ENCODE measurements at regions not wholly inside any gene's neighbourhood (a gene's known extent, or its start where the extent isn't known, plus 50 kb on each side); places are given as distances from the start of the nearest gene placed in this dataset.

GRCh38 chr16:6110346-6110745, 1012.8 kb upstream of the EEF2KMT start:
- H2BK5ac ChIP-seq (ENCODE audit: low read depth, low read length, poor library complexity, severe bottlenecking): no peak overlapping the region
- no peak overlapping the region for H2BK15ac ChIP-seq (ENCODE audit: low read depth, low read length)
- CTCF ChIA-PET: no interaction called here
- no peak overlapping the region for H2BK120ac ChIP-seq (ENCODE audit: low read depth, low read length)
- H3K4me2 ChIP-seq (ENCODE audit: low read depth, low read length): no peak overlapping the region
- WGBS, 2 experiments (ENCODE audit: extremely low coverage in 2 of 2, insufficient read length in 1 of 2): no CpG with 5 or more reads among the region's 3 CpGs
- H3K27me3 ChIP-seq (ENCODE audit: control insufficient read depth, insufficient read depth, low read length): no peaks in the 10 kb centered on the region
- H3K18ac ChIP-seq (ENCODE audit: low read depth, low read length): no peak overlapping the region
- H2AK9ac ChIP-seq (replicated peaks; ENCODE audit: low read depth, low read length, poor library complexity): no peak overlapping the region
- no peaks in the 10 kb centered on the region for H3K4me1 ChIP-seq (ENCODE audit: control insufficient read depth, insufficient read depth, low read length)
- BruUV-seq (replicated peaks): no TSS peak
- H3K4ac ChIP-seq (ENCODE audit: low read depth, low read length): no peak overlapping the region
- H3K9me1 ChIP-seq (ENCODE audit: insufficient read depth, low read length): no peaks in the 10 kb centered on the region
- in situ Hi-C loops (cut with MboI; ENCODE audit: low sequenced_read_pairs): no loop called here
- TF ChIP-seq CHD1 (IDR thresholded peaks at IDR 0.05; ENCODE audit: low read depth, low read length) (no peak), CTCF (conservative IDR thresholded peaks at IDR 0.05; ENCODE audit: low read depth, low read length) (no peak), POLR2A (IDR thresholded peaks at IDR 0.05; ENCODE audit: low read depth, low read length) (no peak), FOS (IDR thresholded peaks at IDR 0.05; ENCODE audit: low read depth, low read length) (no peak), RAD21 (IDR thresholded peaks at IDR 0.05; ENCODE audit: low read length) (no peak), MAFK (IDR thresholded peaks at IDR 0.05; ENCODE audit: low read depth, low read length) (no peak), BHLHE40 (IDR thresholded peaks at IDR 0.05; ENCODE audit: low read depth, low read length) (no peak), RFX5 (IDR thresholded peaks at IDR 0.05; ENCODE audit: low read depth, low read length) (no peak), CEBPB (IDR thresholded peaks at IDR 0.05; ENCODE audit: low read depth, low read length) (no peak), USF2 (IDR thresholded peaks at IDR 0.05; ENCODE audit: low read depth, low read length) (no peak), SMC3 (IDR thresholded peaks at IDR 0.05; ENCODE audit: low read depth, low read length) (no peak), RCOR1 (IDR thresholded peaks at IDR 0.05; ENCODE audit: insufficient replicate concordance, low read length) (no peak), MXI1 (IDR thresholded peaks at IDR 0.05; ENCODE audit: borderline replicate concordance, low read depth, low read length) (no peak), MAZ (IDR thresholded peaks at IDR 0.05; ENCODE audit: borderline replicate concordance, low read depth, low read length) (no peak), NFE2L2 (IDR thresholded peaks at IDR 0.05; ENCODE audit: low read depth, low read length) (no peak), ELK1 (IDR thresholded peaks at IDR 0.05; ENCODE audit: borderline replicate concordance, low read depth, low read length) (no peak)
- no peak overlapping the region for H3K23ac ChIP-seq (ENCODE audit: low read depth, low read length)
- no peak overlapping the region for H3K14ac ChIP-seq (replicated peaks; ENCODE audit: low read depth, low read length)
- no peaks in the 10 kb centered on the region for H4K20me1 ChIP-seq (ENCODE audit: insufficient read depth, low read length)
- H4K5ac ChIP-seq (ENCODE audit: low read depth, low read length): no peak overlapping the region
- intact Hi-C loops (cut with micrococcal nuclease): no loop called here
- H3K4me3 ChIP-seq (ENCODE audit: insufficient read depth, low read depth, low read length): no peak overlapping the region
- no peak overlapping the region for H3K56ac ChIP-seq (ENCODE audit: extremely low read depth, insufficient read depth, low read length)
- peaks cover 2% of the 10 kb centered on the region for H3K9me3 ChIP-seq (ENCODE audit: control insufficient read depth, insufficient read depth, low read length)
- H2AK5ac ChIP-seq (ENCODE audit: low read depth, low read length): no peak overlapping the region
- DNase-seq (no peak), ATAC-seq (ENCODE audit: low read depth) (no peak)
- H2BK20ac ChIP-seq (ENCODE audit: low read depth, low read length): no peak overlapping the region
- POLR2A ChIA-PET (ENCODE audit: unreplicated experiment): no interaction called here
- no peaks in the 10 kb centered on the region for H3K36me3 ChIP-seq (ENCODE audit: control insufficient read depth, insufficient read depth, low read length)
- dilution Hi-C loops (cut with HindIII; ENCODE audit: low sequenced_read_pairs, unreplicated experiment): no loop called here
- H3K79me1 ChIP-seq (ENCODE audit: low read depth in 1 of 2, low read length in 2 of 2): no peaks in the 10 kb centered on the region
- no peak overlapping the region for H2AFZ ChIP-seq (replicated peaks; ENCODE audit: low read length, poor library complexity)
- H4K91ac ChIP-seq (ENCODE audit: insufficient read depth, low read depth, low read length): no peak overlapping the region
- no peak overlapping the region for H3K27ac ChIP-seq (ENCODE audit: insufficient read depth, low read length)
- no peak overlapping the region for H3K9ac ChIP-seq (ENCODE audit: low read depth, low read length)
- no peak overlapping the region for H4K8ac ChIP-seq (ENCODE audit: low read depth in 2 of 2, low read length in 2 of 2)
